ENCODE measurements at regions not wholly inside any gene's neighbourhood (a gene's known extent, or its start where the extent isn't known, plus 50 kb on each side); places are given as distances from the start of the nearest gene placed in this dataset.

GRCh38 chr16:87198328-87198832 is 118.8 kb downstream of the C16orf95 start:
- TF ChIP-seq, protein P1, sequence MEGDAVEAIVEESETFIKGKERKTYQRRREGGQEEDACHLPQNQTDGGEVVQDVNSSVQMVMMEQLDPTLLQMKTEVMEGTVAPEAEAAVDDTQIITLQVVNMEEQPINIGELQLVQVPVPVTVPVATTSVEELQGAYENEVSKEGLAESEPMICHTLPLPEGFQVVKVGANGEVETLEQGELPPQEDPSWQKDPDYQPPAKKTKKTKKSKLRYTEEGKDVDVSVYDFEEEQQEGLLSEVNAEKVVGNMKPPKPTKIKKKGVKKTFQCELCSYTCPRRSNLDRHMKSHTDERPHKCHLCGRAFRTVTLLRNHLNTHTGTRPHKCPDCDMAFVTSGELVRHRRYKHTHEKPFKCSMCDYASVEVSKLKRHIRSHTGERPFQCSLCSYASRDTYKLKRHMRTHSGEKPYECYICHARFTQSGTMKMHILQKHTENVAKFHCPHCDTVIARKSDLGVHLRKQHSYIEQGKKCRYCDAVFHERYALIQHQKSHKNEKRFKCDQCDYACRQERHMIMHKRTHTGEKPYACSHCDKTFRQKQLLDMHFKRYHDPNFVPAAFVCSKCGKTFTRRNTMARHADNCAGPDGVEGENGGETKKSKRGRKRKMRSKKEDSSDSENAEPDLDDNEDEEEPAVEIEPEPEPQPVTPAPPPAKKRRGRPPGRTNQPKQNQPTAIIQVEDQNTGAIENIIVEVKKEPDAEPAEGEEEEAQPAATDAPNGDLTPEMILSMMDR (IDR thresholded peaks at IDR 0.05): no peak
- no peak for TF ChIP-seq ZFX (IDR thresholded peaks at IDR 0.05; ENCODE audit: borderline replicate concordance)

Measured in 22Rv1 (cell line).